WI38 (cell line): ENCODE measurements at regions not wholly inside any gene's neighbourhood (a gene's known extent, or its start where the extent isn't known, plus 50 kb on each side); places are given as distances from the start of the nearest gene placed in this dataset.

Experiments used
- H3K4me3 ChIP-seq: 2 replicates; pipeline ENCODE4 v1.5.1; 2011; ENCODE audit warnings: low read depth, mild to moderate bottlenecking, control low read depth, low read length
- CTCF ChIP-seq: IDR thresholded peaks from 2 replicates; pipeline ENCODE4 v1.5.1; 2012; ENCODE audit warnings: low read depth, mild to moderate bottlenecking, control low read depth, low read length

GRCh38 chr1:5393146-5393545 lies 599.1 kb downstream of the NPHP4 start:
- H3K4me3 ChIP-seq = no peak overlapping the region
- no peak for TF ChIP-seq CTCF

- TF ChIP-seq CTCF = no peak
- no peak overlapping the region for H3K4me3 ChIP-seq
Measured at GRCh38 chr1:5391725-5392124, 600.5 kb downstream of the NPHP4 start.

GRCh38 chr1:5390504-5390903 lies 601.7 kb downstream of the NPHP4 start:
- TF ChIP-seq CTCF = no peak

GRCh38 chr1:5389101-5389885 lies 602.9 kb downstream of the NPHP4 start:
- H3K4me3 ChIP-seq = no peak overlapping the region
- TF ChIP-seq CTCF = no peak

More at GRCh38 chr1:5390504-5390903, 601.7 kb downstream of the NPHP4 start:
- no peak overlapping the region for H3K4me3 ChIP-seq

GRCh38 chr1:5388622-5389021 lies 603.6 kb downstream of the NPHP4 start:
- TF ChIP-seq CTCF = no peak

GRCh38 chr1:5386371-5386770 lies 605.9 kb downstream of the NPHP4 start:
- no peak for TF ChIP-seq CTCF
- H3K4me3 ChIP-seq = no peak overlapping the region

More at GRCh38 chr1:5388622-5389021, 603.6 kb downstream of the NPHP4 start:
- no peak overlapping the region for H3K4me3 ChIP-seq

- H3K4me3 ChIP-seq = no peak overlapping the region
- no peak for TF ChIP-seq CTCF
Measured at GRCh38 chr1:5385956-5386355, 606.3 kb downstream of the NPHP4 start.
